ENCODE measurements at regions not wholly inside any gene's neighbourhood (a gene's known extent, or its start where the extent isn't known, plus 50 kb on each side); places are given as distances from the start of the nearest gene placed in this dataset.

- Mint-ChIP-seq H3K4me3 (no peak overlapping the region), H3K27ac (no peak overlapping the region), H3K9me3 (peaks cover 3% of the 10 kb centered on the region), H3K27me3 (no peaks in the 10 kb centered on the region), H3K36me3 (ENCODE audit: low read depth) (no peaks in the 10 kb centered on the region), H3K4me1 (ENCODE audit: low read depth) (no peaks in the 10 kb centered on the region)
- no peak for DNase-seq
These were observed 615.5 kb upstream of the KLHL29 start for GRCh38 chr2:22769497-22769896.

- no peak overlapping the region for H3K27ac Mint-ChIP-seq
- no peaks in the 10 kb centered on the region for H3K9me3 Mint-ChIP-seq
- no peak for DNase-seq
- no peak overlapping the region for H3K4me3 Mint-ChIP-seq
- no peaks in the 10 kb centered on the region for H3K4me1 Mint-ChIP-seq (ENCODE audit: low read depth)
- H3K36me3 Mint-ChIP-seq (ENCODE audit: low read depth): no peaks in the 10 kb centered on the region
- H3K27me3 Mint-ChIP-seq: no peaks in the 10 kb centered on the region
These were observed 600.4 kb upstream of the KLHL29 start for GRCh38 chr2:22784566-22784965.

DNA sequence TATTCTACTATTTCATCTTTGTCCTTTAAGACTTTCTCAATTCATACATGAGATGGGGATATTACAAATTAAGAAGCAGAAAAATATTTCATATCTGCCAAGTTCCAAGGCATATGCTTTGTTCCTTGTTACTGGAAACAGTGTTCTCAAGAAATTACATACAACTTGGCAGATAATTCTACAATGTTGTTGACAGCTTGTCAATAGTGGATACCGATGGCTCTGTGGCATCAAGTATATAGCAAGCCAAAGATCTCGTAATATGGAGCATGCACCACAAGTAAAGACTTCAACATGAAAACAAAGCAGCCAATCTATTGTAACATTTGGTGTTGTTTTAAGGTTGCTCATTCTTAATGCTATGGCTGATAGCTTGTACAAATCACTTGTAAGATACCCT is 598.2 kb upstream of the KLHL29 start:
- no peak overlapping the region for H3K27ac Mint-ChIP-seq
- H3K4me3 Mint-ChIP-seq: no peak overlapping the region
- DNase-seq: no peak
- H3K4me1 Mint-ChIP-seq (ENCODE audit: low read depth): no peaks in the 10 kb centered on the region
- H3K27me3 Mint-ChIP-seq: no peaks in the 10 kb centered on the region
- H3K36me3 Mint-ChIP-seq (ENCODE audit: low read depth): no peaks in the 10 kb centered on the region
- H3K9me3 Mint-ChIP-seq: no peaks in the 10 kb centered on the region

- H3K4me3 Mint-ChIP-seq: no peak overlapping the region
- no peaks in the 10 kb centered on the region for H3K36me3 Mint-ChIP-seq (ENCODE audit: low read depth)
- DNase-seq: no peak
- H3K27ac Mint-ChIP-seq: no peak overlapping the region
- no peaks in the 10 kb centered on the region for H3K27me3 Mint-ChIP-seq
- no peaks in the 10 kb centered on the region for H3K4me1 Mint-ChIP-seq (ENCODE audit: low read depth)
- H3K9me3 Mint-ChIP-seq: no peaks in the 10 kb centered on the region
These were observed 597.2 kb upstream of the KLHL29 start for GRCh38 chr2:22787745-22788144.

DNA sequence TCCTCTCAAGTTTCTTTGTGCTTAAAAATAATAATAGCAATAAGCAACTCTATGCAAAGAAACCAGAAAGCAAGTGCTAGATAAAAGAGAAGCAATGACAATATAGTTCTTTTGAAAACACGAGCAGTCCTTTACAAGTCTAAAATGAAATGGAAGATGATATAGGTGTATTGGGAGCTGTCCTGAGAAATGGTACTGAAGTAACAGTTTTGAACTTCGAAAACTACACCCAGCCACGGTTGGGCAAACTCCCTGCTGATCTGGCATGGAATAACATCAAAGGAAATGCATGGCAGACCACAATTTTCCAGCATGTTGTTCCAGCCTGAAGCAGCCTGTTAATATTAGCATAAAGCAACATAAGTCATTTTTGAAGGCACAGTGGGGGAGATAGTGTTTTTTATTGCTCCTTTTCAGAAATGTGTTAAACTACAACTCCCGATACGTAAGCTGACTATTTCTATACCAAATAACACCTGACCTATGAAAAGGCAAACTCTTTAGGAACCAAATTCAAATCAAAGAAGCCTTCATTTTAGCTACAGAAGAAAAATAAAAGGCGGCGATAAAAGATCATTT is 596.1 kb upstream of the KLHL29 start:
- H3K27me3 Mint-ChIP-seq: no peaks in the 10 kb centered on the region
- no peak overlapping the region for H3K4me3 Mint-ChIP-seq
- no peak for DNase-seq
- no peaks in the 10 kb centered on the region for H3K4me1 Mint-ChIP-seq (ENCODE audit: low read depth)
- no peaks in the 10 kb centered on the region for H3K36me3 Mint-ChIP-seq (ENCODE audit: low read depth)
- H3K27ac Mint-ChIP-seq: no peak overlapping the region
- H3K9me3 Mint-ChIP-seq: no peaks in the 10 kb centered on the region

- Mint-ChIP-seq H3K27me3 (no peaks in the 10 kb centered on the region), H3K9me3 (no peaks in the 10 kb centered on the region), H3K4me1 (ENCODE audit: low read depth) (no peaks in the 10 kb centered on the region), H3K36me3 (ENCODE audit: low read depth) (no peaks in the 10 kb centered on the region), H3K4me3 (no peak overlapping the region), H3K27ac (no peak overlapping the region)
- DNase-seq: no peak
These were observed 589.6 kb upstream of the KLHL29 start for GRCh38 chr2:22795287-22795866.

- no peaks in the 10 kb centered on the region for H3K36me3 Mint-ChIP-seq (ENCODE audit: low read depth)
- H3K9me3 Mint-ChIP-seq: peaks cover 6% of the 10 kb centered on the region
- H3K4me3 Mint-ChIP-seq: no peak overlapping the region
- DNase-seq: no peak
- H3K4me1 Mint-ChIP-seq (ENCODE audit: low read depth): no peaks in the 10 kb centered on the region
- no peaks in the 10 kb centered on the region for H3K27me3 Mint-ChIP-seq
- H3K27ac Mint-ChIP-seq: no peak overlapping the region
These were observed 586.6 kb upstream of the KLHL29 start for GRCh38 chr2:22798386-22798785.

- Mint-ChIP-seq H3K27me3 (no peaks in the 10 kb centered on the region), H3K4me1 (ENCODE audit: low read depth) (no peaks in the 10 kb centered on the region), H3K36me3 (ENCODE audit: low read depth) (no peaks in the 10 kb centered on the region), H3K27ac (no peak overlapping the region), H3K9me3 (peaks cover 7% of the 10 kb centered on the region), H3K4me3 (no peak overlapping the region)
- DNase-seq: no peak
These were observed 584.6 kb upstream of the KLHL29 start for GRCh38 chr2:22800412-22800811.

- Mint-ChIP-seq H3K4me3 (no peak overlapping the region), H3K27me3 (no peaks in the 10 kb centered on the region), H3K4me1 (ENCODE audit: low read depth) (no peaks in the 10 kb centered on the region), H3K9me3 (peaks cover 9% of the 10 kb centered on the region), H3K27ac (no peak overlapping the region), H3K36me3 (ENCODE audit: low read depth) (no peaks in the 10 kb centered on the region)
- DNase-seq: no peak
These were observed 583.9 kb upstream of the KLHL29 start for GRCh38 chr2:22801071-22801470.

GRCh38 chr2:22801970-22802369 is 583.0 kb upstream of the KLHL29 start:
- Mint-ChIP-seq H3K27ac (no peak overlapping the region), H3K9me3 (peaks cover 15% of the 10 kb centered on the region), H3K4me1 (ENCODE audit: low read depth) (no peaks in the 10 kb centered on the region), H3K4me3 (no peak overlapping the region), H3K36me3 (ENCODE audit: low read depth) (no peaks in the 10 kb centered on the region), H3K27me3 (no peaks in the 10 kb centered on the region)
- DNase-seq: no peak

- H3K36me3 Mint-ChIP-seq (ENCODE audit: low read depth): no peaks in the 10 kb centered on the region
- DNase-seq: no peak
- H3K4me1 Mint-ChIP-seq (ENCODE audit: low read depth): no peaks in the 10 kb centered on the region
- no peak overlapping the region for H3K27ac Mint-ChIP-seq
- no peak overlapping the region for H3K4me3 Mint-ChIP-seq
- H3K27me3 Mint-ChIP-seq: no peaks in the 10 kb centered on the region
- H3K9me3 Mint-ChIP-seq: peaks cover 9% of the 10 kb centered on the region
These were observed 577.1 kb upstream of the KLHL29 start for GRCh38 chr2:22807872-22808271.

- peaks cover 7% of the 10 kb centered on the region for H3K9me3 Mint-ChIP-seq
- H3K4me3 Mint-ChIP-seq: no peak overlapping the region
- H3K36me3 Mint-ChIP-seq (ENCODE audit: low read depth): no peaks in the 10 kb centered on the region
- no peaks in the 10 kb centered on the region for H3K4me1 Mint-ChIP-seq (ENCODE audit: low read depth)
- DNase-seq: no peak
- H3K27me3 Mint-ChIP-seq: no peaks in the 10 kb centered on the region
- no peak overlapping the region for H3K27ac Mint-ChIP-seq
These were observed 574.4 kb upstream of the KLHL29 start for GRCh38 chr2:22810602-22811001.

DNA sequence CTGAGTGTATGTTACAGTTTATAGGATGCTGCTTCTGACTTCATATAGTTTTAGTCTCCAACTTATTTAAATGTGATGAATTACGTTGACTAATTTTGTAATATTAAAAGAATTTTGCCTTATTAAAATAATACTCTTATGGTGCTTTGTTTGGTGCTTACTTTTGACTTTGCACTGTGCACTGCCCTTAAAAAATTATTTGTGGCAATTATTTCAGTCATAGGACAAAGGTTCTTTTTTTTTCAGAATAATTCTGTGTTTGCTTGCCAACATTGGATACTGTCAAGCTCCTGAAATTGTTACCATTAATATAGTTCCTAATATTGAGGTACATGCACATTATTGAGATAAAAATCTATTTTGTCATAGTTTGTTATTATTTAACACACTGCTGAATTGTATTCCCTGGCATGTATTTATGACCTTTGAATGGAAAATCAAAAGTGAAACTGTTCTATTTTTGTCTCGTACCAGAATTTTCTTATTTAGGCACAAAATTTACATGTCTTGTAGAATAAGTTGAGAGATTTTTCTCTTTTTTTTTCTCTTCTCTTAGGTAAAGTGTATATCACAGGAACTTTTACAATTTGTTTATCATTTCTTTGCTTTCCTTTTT is 572.8 kb upstream of the KLHL29 start:
- no peaks in the 10 kb centered on the region for H3K36me3 Mint-ChIP-seq (ENCODE audit: low read depth)
- H3K4me3 Mint-ChIP-seq: no peak overlapping the region
- no peaks in the 10 kb centered on the region for H3K9me3 Mint-ChIP-seq
- H3K27ac Mint-ChIP-seq: no peak overlapping the region
- H3K4me1 Mint-ChIP-seq (ENCODE audit: low read depth): no peaks in the 10 kb centered on the region
- H3K27me3 Mint-ChIP-seq: no peaks in the 10 kb centered on the region
- DNase-seq: no peak

GRCh38 chr2:22817197-22817596 is 567.8 kb upstream of the KLHL29 start:
- Mint-ChIP-seq H3K27me3 (no peaks in the 10 kb centered on the region), H3K4me1 (ENCODE audit: low read depth) (no peaks in the 10 kb centered on the region), H3K27ac (no peak overlapping the region), H3K4me3 (no peak overlapping the region), H3K9me3 (peaks cover 3% of the 10 kb centered on the region), H3K36me3 (ENCODE audit: low read depth) (no peaks in the 10 kb centered on the region)
- no peak for DNase-seq

DNA sequence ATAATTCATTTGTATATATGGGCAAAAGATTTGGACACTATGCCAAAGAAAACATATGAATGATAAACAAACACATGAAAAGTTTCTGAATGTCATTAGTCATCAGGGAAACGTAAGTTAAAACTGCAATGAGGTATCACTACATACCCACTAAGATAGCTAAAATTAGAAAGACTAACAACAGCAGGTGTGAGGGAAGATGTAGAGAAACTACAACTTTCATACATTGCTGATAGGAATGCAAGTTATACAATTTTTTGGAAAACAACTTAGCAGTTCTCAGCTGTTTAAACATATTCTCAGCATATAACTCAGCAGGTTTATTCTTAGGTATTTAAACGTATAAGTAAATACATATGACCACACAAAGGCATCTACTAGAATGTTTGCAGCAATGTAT is 563.5 kb upstream of the KLHL29 start:
- Mint-ChIP-seq H3K27me3 (no peaks in the 10 kb centered on the region), H3K4me1 (ENCODE audit: low read depth) (no peaks in the 10 kb centered on the region), H3K27ac (no peak overlapping the region), H3K36me3 (ENCODE audit: low read depth) (no peaks in the 10 kb centered on the region), H3K4me3 (no peak overlapping the region), H3K9me3 (peaks cover 7% of the 10 kb centered on the region)
- no peak for DNase-seq

Measured in activated T-cell treated with anti-CD3 and anti-CD28 coated beads, Interleukin-2, amount 50 U/mL, for 24 hours (primary cell).